ENCODE measurements at regions not wholly inside any gene's neighbourhood (a gene's known extent, or its start where the extent isn't known, plus 50 kb on each side); places are given as distances from the start of the nearest gene placed in this dataset.

GRCh38 chr5:2207416-2208238, 324.9 kb upstream of the IRX4 start:
- TF ChIP-seq CTCF (IDR thresholded peaks at IDR 0.05) (peak in 3 of 6 experiments; percentile 16 to 24 (median 18)), POLR2A (IDR thresholded peaks at IDR 0.05) (no peak), POLR2AphosphoS5 (IDR thresholded peaks at IDR 0.05) (no peak)
